ENCODE measurements at regions not wholly inside any gene's neighbourhood (a gene's known extent, or its start where the extent isn't known, plus 50 kb on each side); places are given as distances from the start of the nearest gene placed in this dataset.

DNA sequence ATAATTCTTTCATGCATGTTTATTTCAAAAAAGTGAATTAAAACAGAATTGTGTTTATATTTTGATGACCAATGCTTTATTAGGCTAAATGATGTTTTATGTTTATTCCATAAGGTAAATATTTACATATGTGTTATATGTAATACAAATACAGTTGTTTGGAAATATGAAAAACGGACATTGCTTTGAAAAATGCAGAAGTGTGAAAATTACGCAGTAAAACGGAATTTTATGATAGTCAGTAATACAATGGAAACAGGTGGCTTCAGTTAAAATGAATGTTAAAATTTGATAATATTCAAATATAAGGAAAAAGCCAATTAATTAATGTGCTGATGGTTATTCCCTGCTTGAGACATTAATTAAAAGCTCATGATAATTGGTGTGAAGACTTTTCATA, 1633.8 kb downstream of the MAT2B start:
- Histone ChIP-seq H3K27ac (ENCODE audit: control insufficient read depth, insufficient read depth) (no peak overlapping the region), H3K4me3 (no peak overlapping the region), H2AFZ (ENCODE audit: control insufficient read depth, low read depth, low read length) (no peak overlapping the region), H3K79me2 (ENCODE audit: control insufficient read depth, insufficient read depth, low read length) (no peaks in the 10 kb centered on the region), H3K4me2 (ENCODE audit: control insufficient read depth, insufficient read depth) (no peak overlapping the region), H3K4me1 (ENCODE audit: control insufficient read depth, insufficient read depth, low read length) (no peaks in the 10 kb centered on the region), H3K27me3 (replicated peaks in 1 of 2; ENCODE audit: control insufficient read depth in 2 of 2, insufficient read depth in 2 of 2, low read length in 1 of 2) (no peaks in the 10 kb centered on the region), H4K20me1 (ENCODE audit: control insufficient read depth, insufficient read depth) (no peaks in the 10 kb centered on the region), H3K9me3 (replicated peaks; ENCODE audit: control insufficient read depth, insufficient read depth, low read length) (no peaks in the 10 kb centered on the region), H3K9ac (ENCODE audit: control insufficient read depth, insufficient read depth, low read length) (no peak overlapping the region), H3K36me3 (ENCODE audit: control insufficient read depth in 2 of 2, insufficient read depth in 2 of 2, low read length in 1 of 2) (no peaks in the 10 kb centered on the region)
- no peak for ATAC-seq
- TF ChIP-seq ZBTB33 (IDR thresholded peaks at IDR 0.05) (no peak), EP300 (IDR thresholded peaks at IDR 0.05; ENCODE audit: borderline replicate concordance in 1 of 2, control insufficient read depth in 1 of 2, low read depth in 2 of 2, low read length in 2 of 2) (no peak), RELA (IDR thresholded peaks at IDR 0.05; ENCODE audit: borderline replicate concordance, partially characterized antibody) (no peak), ZNF24 (IDR thresholded peaks at IDR 0.05) (no peak), MEF2B (IDR thresholded peaks at IDR 0.05; ENCODE audit: partially characterized antibody, poor library complexity, severe bottlenecking) (no peak), SPI1 (IDR thresholded peaks at IDR 0.05; ENCODE audit: borderline replicate concordance, insufficient read depth, low read depth, low read length) (no peak), NFXL1 (IDR thresholded peaks at IDR 0.05; ENCODE audit: borderline replicate concordance) (no peak), ZSCAN29 (IDR thresholded peaks at IDR 0.05) (no peak), TCF7 (IDR thresholded peaks at IDR 0.05; ENCODE audit: borderline replicate concordance) (no peak), ESRRA (IDR thresholded peaks at IDR 0.05; ENCODE audit: low read length) (no peak), BMI1 (IDR thresholded peaks at IDR 0.05; ENCODE audit: borderline replicate concordance) (no peak), FOS (IDR thresholded peaks at IDR 0.05; ENCODE audit: borderline replicate concordance, extremely low read depth, insufficient read length) (no peak), NBN (IDR thresholded peaks at IDR 0.05) (no peak), IRF5 (IDR thresholded peaks at IDR 0.05; ENCODE audit: borderline replicate concordance) (no peak), IKZF1 (conservative IDR thresholded peaks at IDR 0.05) (no peak), RFX5 (IDR thresholded peaks at IDR 0.05; ENCODE audit: low read depth, low read length) (no peak)
- TF ChIP-seq, protein P1, sequence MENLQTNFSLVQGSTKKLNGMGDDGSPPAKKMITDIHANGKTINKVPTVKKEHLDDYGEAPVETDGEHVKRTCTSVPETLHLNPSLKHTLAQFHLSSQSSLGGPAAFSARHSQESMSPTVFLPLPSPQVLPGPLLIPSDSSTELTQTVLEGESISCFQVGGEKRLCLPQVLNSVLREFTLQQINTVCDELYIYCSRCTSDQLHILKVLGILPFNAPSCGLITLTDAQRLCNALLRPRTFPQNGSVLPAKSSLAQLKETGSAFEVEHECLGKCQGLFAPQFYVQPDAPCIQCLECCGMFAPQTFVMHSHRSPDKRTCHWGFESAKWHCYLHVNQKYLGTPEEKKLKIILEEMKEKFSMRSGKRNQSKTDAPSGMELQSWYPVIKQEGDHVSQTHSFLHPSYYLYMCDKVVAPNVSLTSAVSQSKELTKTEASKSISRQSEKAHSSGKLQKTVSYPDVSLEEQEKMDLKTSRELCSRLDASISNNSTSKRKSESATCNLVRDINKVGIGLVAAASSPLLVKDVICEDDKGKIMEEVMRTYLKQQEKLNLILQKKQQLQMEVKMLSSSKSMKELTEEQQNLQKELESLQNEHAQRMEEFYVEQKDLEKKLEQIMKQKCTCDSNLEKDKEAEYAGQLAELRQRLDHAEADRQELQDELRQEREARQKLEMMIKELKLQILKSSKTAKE (IDR thresholded peaks at IDR 0.05; ENCODE audit: low read depth, poor library complexity, severe bottlenecking) = no peak
- TF ChIP-seq, protein P2, sequence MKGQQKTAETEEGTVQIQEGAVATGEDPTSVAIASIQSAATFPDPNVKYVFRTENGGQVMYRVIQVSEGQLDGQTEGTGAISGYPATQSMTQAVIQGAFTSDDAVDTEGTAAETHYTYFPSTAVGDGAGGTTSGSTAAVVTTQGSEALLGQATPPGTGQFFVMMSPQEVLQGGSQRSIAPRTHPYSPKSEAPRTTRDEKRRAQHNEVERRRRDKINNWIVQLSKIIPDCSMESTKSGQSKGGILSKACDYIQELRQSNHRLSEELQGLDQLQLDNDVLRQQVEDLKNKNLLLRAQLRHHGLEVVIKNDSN (IDR thresholded peaks at IDR 0.05; ENCODE audit: borderline replicate concordance, extremely low read length, insufficient read depth, low read depth, low read length) = no peak
- ChIA-PET RAD21 (ENCODE audit: unreplicated experiment) (interaction anchor here (0.7 to 2.4 kb wide), 3 partner anchors 10 to 20 kb away, joined by 3 to 9 read pairs (median 4); no protein-coding TSS in a partner anchor), CTCF (interaction anchor here (1.0 to 2.4 kb wide), 3 partner anchors 10 to 27 kb away, joined by 3 to 7 read pairs (median 6); no protein-coding TSS in a partner anchor), POLR2A (interaction anchor here (1.2 kb wide), 1 partner anchor 11 kb away, joined by 6 read pairs; no protein-coding TSS in a partner anchor), SMC1A (ENCODE audit: uncharacterized antibody, unreplicated experiment) (interaction anchor here (0.6 to 5.9 kb wide), 12 partner anchors 11 to 949 kb away, joined by 3 to 40 read pairs (median 4); no protein-coding TSS in a partner anchor)
- intact Hi-C loops (cut with micrococcal nuclease; ENCODE audit: unreplicated experiment) (no loop called here), in situ Hi-C loops (cut with MboI) (no loop called here)
- DNase-seq (ENCODE audit: low read depth, low spot score) = no peak
- no TSS peak for BruUV-seq (replicated peaks)
- WGBS (ENCODE audit: insufficient coverage, insufficient replicate concordance, low lambda C conversion rate, missing lambda C conversion rate) = 22% methylated on average over 3 of the region's 3 CpGs
- FAIRE-seq = no peak

Data from GM12878 (cell line).